Motor neuron (in vitro differentiated cells): ENCODE measurements at regions not wholly inside any gene's neighbourhood (a gene's known extent, or its start where the extent isn't known, plus 50 kb on each side); places are given as distances from the start of the nearest gene placed in this dataset.
"Not testable (repeated sequence)": the region's sequence is repeated elsewhere in the genome, so short reads cannot be mapped to it uniquely, and the experiment has no call there.

Experiments used
- ATAC-seq, 8 experiments: fragments of 200-7000 bp; cut with Tn5 transposase; replicated peaks in 6 of 8; 2 replicates each; pipeline ENCODE4 v1.8.0; 2021; ENCODE audit warnings: mild to moderate bottlenecking in 8 of 8, moderate library complexity in 8 of 8
- H3K27ac ChIP-seq, 2 donors: fragments of 250-450 bp; sonication (Bioruptor Pico); 2 replicates each; pipeline ENCODE4 v1.9.0; 2021; ENCODE audit warnings: antibody characterized with exemption in 2 of 2, mild to moderate bottlenecking in 2 of 2, moderate library complexity in 1 of 2
- H3K4me1 ChIP-seq, 2 donors: fragments of 250-450 bp; sonication (Bioruptor Pico); replicated peaks in 1 of 2; 2 replicates each; pipeline ENCODE4 v1.6.1; 2021; ENCODE audit warnings: antibody characterized with exemption in 2 of 2, mild to moderate bottlenecking in 2 of 2, moderate library complexity in 1 of 2
- H3K4me3 ChIP-seq, 5 donors: fragments of 250-450 bp; sonication (Bioruptor Pico); 2 replicates each; pipeline ENCODE4 v1.9.0; 2021; ENCODE audit warnings: antibody characterized with exemption in 5 of 5, mild to moderate bottlenecking in 5 of 5, moderate library complexity in 4 of 5
- WGBS, 10 experiments: fragments of 450-650 bp; shearing (Covaris generic); methylation state at CpG; one replicate each; pipeline ENCODE4 v1.0.0; 2022; 5-methylcytosine and 5-hydroxymethylcytosine counted together
- in situ Hi-C, 9 experiments: fragments of 400-800 bp; cut with MboI; loops; one replicate each; pipeline ENCODE4 v1.15.0; 2021; ENCODE audit warnings: low sequenced_read_pairs in 9 of 9, low pct_unique_long_range_greater_than_20kb in 2 of 9; ENCODE audit not compliant: unreplicated experiment in 9 of 9

DNA sequence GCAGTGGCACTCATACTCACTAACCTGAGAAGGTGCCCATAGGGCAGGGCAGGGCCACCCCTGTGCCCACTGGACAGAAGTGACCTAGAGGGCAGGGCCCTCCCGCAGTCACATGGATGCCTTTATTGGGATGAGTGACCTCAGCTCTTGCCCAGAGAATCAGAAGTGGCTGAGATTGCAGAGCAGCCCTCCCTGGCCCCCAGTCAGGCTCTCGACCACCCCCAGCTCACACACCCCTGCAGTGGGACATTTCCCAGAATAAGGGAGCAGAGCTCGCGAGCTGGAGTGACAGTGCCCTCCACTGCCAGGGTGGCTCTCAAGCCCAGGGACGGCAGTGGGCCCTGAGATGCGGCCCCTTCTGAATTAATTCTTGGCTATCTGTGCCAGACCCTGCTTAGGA lies 84.7 kb downstream of the MALL start:
- H3K4me1 ChIP-seq, H3K27ac ChIP-seq, H3K4me3 ChIP-seq, ATAC-seq, in situ Hi-C loops: not testable (repeated sequence)
- no CpG with 5 or more reads among the region's 6 CpGs for WGBS, 10 experiments

DNA sequence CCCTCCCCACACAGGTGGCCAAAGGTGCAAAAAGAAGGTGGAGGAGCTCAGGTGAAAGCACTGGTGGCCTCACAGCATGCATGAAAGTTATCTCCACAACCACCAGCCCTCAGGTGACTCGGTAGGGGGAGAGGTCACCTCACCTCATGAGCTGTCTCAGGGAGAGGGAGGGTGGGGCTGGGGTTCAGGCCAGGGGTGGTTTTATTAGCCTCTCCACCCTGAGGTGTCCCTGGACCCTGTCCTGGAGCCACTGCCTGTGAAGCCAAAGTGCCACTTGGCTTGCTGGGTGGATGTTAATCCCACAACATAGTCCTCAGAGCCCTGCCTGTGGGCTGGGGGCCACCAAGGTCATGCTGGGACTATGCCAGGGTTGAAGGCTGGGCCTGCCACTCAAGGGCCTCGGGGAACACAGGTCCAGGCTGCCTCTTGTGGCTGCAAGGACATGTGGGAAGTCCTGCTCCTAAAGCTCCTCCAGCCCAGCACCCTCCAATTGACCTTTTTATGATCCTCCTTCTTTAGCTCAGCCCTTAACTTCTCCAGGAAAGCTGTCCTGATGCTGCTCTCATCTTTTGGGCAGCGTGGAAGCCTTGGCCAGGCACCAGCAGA lies 83.8 kb downstream of the MALL start:
- in situ Hi-C loops, H3K27ac ChIP-seq, H3K4me1 ChIP-seq, H3K4me3 ChIP-seq: not testable (repeated sequence)
- peak in 1 of 8 experiments; percentile 51 for ATAC-seq
- no CpG with 5 or more reads among the region's 3 CpGs for WGBS, 10 experiments
